Common myeloid progenitor, CD34-positive (primary cell): ENCODE measurements at regions not wholly inside any gene's neighbourhood (a gene's known extent, or its start where the extent isn't known, plus 50 kb on each side); places are given as distances from the start of the nearest gene placed in this dataset.
"Not testable (repeated sequence)": the region's sequence is repeated elsewhere in the genome, so short reads cannot be mapped to it uniquely, and the experiment has no call there.

Experiments used
- CTCF ChIA-PET: fragments of 350-600 bp; sonication (Branson Sonifier 250); formaldehyde crosslinking; loops from one replicate; lab custom pipeline; 2021; ENCODE audit warnings: antibody characterized with exemption; lab: Charles Lee
- POLR2A ChIA-PET: fragments of 350-600 bp; sonication (Branson Sonifier 250); formaldehyde crosslinking; loops from one replicate; lab custom pipeline; 2021; ENCODE audit warnings: antibody characterized with exemption; lab: Charles Lee
- DNase-seq, 3 donors: peaks; one replicate each; pipeline versions ENCODE4 v3.0.0 to v3.0.0-alpha.2; 2013
- H3K27ac ChIP-seq, 2 experiments: 1 replicate in 1 of 2; 2 replicates in 1 of 2; pipeline ENCODE4 v1.7.0; 2013; ENCODE audit warnings: inconsistent platforms in 2 of 2, low read length in 2 of 2, mild to moderate bottlenecking in 2 of 2, low read depth in 1 of 2, moderate library complexity in 1 of 2; ENCODE audit not compliant: severe bottlenecking in 2 of 2, insufficient read depth in 1 of 2, poor library complexity in 1 of 2
- H3K27me3 ChIP-seq, 5 experiments: replicated peaks in 2 of 5; 1 replicate in 3 of 5; 2 replicates in 2 of 5; pipeline versions ENCODE4 v1.6.1 to v1.7.0; 2013; ENCODE audit warnings: low read length in 4 of 5, mild to moderate bottlenecking in 2 of 5, moderate library complexity in 2 of 5, inconsistent platforms in 1 of 5; ENCODE audit not compliant: insufficient read depth in 5 of 5, control insufficient read depth in 4 of 5
- H3K36me3 ChIP-seq, 4 experiments: 1 replicate in 2 of 4; 2 replicates in 2 of 4; pipeline versions ENCODE4 v1.6.1 to v1.7.0; 2013; ENCODE audit warnings: low read length in 3 of 4, control low read depth in 1 of 4, mild to moderate bottlenecking in 1 of 4; ENCODE audit not compliant: control insufficient read depth in 4 of 4, insufficient read depth in 4 of 4
- H3K4me1 ChIP-seq, 4 experiments: 1 replicate in 3 of 4; 2 replicates in 1 of 4; pipeline versions ENCODE4 v1.6.1 to v1.7.1; 2013; ENCODE audit warnings: low read length in 3 of 4, mild to moderate bottlenecking in 3 of 4, control low read depth in 1 of 4, inconsistent platforms in 1 of 4, moderate library complexity in 1 of 4; ENCODE audit not compliant: control insufficient read depth in 4 of 4, insufficient read depth in 4 of 4; ENCODE audit errors: control extremely low read depth in 1 of 4
- H3K4me3 ChIP-seq, 7 experiments: 1 replicate in 4 of 7; 2 replicates in 3 of 7; pipeline versions ENCODE4 v1.5.1 to v1.7.0; 2013; ENCODE audit warnings: mild to moderate bottlenecking in 7 of 7, low read length in 6 of 7, moderate library complexity in 6 of 7, inconsistent platforms in 2 of 7, low read depth in 2 of 7, control low read depth in 1 of 7; ENCODE audit not compliant: insufficient read depth in 4 of 7, control insufficient read depth in 1 of 7; ENCODE audit errors: extremely low read depth in 1 of 7
- H3K9me3 ChIP-seq, 5 experiments: 1 replicate in 4 of 5; 2 replicates in 1 of 5; pipeline versions ENCODE4 v1.6.1 to v1.7.1; 2013; ENCODE audit warnings: low read length in 4 of 5, mild to moderate bottlenecking in 2 of 5, inconsistent platforms in 1 of 5, low read depth in 1 of 5, moderate library complexity in 1 of 5; ENCODE audit not compliant: control insufficient read depth in 4 of 5, insufficient read depth in 2 of 5; ENCODE audit errors: control extremely low read depth in 1 of 5
- WGBS: methylation state at CpG from one replicate; pipeline ENCODE4 v1.1.5; 2013; ENCODE audit not compliant: insufficient coverage; 5-methylcytosine and 5-hydroxymethylcytosine counted together

DNA sequence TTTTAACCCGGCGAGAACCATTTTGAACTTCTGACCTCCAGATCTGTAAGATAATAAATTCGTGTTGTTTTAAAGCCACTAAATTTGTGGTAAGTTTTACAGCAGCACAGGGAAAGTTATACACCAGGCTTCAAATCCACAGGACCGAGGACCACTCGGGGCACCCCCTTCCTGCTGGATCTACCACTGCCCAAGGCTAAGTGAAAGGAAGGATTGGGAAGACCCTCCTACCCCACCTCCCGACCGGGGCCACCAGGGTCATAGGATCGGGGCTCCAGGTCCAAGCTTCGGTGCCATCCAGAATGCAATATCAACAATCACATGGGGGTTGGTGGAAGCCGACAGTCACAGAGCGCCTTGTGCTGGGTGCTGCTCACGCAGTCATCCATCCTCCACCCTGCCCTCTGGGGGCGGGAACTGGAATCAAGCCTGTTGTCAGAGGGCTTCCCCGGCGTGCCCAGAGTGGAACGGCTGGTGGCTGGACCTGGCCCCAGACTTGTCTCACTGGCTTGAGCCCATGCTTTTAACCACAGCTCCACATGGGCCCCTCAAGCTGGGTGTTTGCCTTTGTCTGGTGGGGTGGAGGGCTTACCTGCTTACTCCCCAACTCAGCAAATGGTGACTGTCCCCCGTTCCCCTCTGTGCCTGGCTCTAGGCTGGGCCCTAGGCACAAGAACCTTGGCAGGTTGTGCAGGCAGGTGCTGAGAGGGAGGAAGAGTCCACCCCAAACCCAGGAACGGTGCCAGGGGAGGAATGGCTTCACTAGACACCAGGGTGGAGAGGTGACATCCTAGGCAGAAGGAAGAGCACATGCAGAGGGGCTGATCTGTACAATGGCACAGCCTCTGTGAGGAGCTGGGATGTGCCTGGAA is 180.3 kb upstream of the RTL1 start:
- DNase-seq, result no peak
- over 99% methylated on average over 13 of the region's 18 CpGs for WGBS
- POLR2A ChIA-PET, result no interaction called here
- Histone ChIP-seq H3K4me3 (no peak overlapping the region), H3K27ac (no peak overlapping the region), H3K9me3 (no peaks in the 10 kb centered on the region), H3K27me3 (no peaks in the 10 kb centered on the region), H3K36me3 (no peaks in the 10 kb centered on the region), H3K4me1 (no peaks in the 10 kb centered on the region)
- CTCF ChIA-PET, result no interaction called here

DNA sequence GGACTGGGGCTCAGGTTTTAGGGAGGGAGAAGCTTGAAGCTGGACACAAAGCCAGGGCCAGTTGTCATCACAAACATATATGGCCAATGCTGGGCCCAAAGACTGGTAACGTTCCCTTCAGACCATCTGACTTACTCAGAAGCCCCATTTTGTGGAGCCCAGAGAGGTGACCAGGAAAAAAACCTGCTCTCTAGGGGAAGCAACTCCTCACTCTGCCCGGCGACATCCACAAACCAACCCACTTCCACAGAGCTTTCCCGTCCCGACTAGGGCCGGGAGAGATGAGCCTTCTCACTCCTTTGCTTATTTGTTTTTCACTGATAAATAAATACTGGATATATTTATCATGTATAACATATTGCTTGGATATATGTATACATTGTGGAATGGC is 180.9 kb upstream of the RTL1 start:
- no peaks in the 10 kb centered on the region for H3K9me3 ChIP-seq
- no peaks in the 10 kb centered on the region for H3K27me3 ChIP-seq
- 100% methylated on average over 1 of the region's 6 CpGs for WGBS
- no peak overlapping the region for H3K27ac ChIP-seq
- no peak overlapping the region for H3K4me3 ChIP-seq
- ChIA-PET CTCF (no interaction called here), POLR2A (no interaction called here)
- no peaks in the 10 kb centered on the region for H3K36me3 ChIP-seq
- no peaks in the 10 kb centered on the region for H3K4me1 ChIP-seq
- no peak for DNase-seq

DNA sequence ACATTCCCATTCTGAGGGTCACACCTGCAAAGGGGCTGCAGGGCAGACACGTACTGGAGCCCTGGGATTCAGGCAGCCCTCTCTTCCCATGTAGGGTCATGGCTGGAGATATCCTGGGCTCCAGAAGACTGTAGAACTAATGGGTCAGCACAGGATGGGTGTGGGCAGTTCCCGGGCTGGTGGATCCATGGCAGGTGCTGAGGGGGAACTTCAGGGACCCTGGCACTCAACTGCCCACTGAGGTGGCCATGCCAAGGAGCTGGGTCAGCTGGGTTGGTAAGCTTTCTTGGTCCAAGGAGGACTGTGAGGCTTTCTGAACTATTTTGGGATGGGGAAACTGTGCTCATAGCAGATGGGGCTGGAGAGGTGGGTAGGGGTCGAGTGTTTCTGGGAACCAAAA is 183.4 kb upstream of the RTL1 start:
- Histone ChIP-seq H3K4me3 (no peak overlapping the region), H3K27me3 (no peaks in the 10 kb centered on the region), H3K9me3 (no peaks in the 10 kb centered on the region), H3K36me3 (no peaks in the 10 kb centered on the region), H3K4me1 (peaks cover 0 to 3% (median 1%) of the 10 kb centered on the region in 4 experiments), H3K27ac (no peak overlapping the region)
- DNase-seq, result no peak
- POLR2A ChIA-PET, result no interaction called here
- CTCF ChIA-PET, result no interaction called here
- 94% methylated on average over 3 of the region's 3 CpGs for WGBS

DNA sequence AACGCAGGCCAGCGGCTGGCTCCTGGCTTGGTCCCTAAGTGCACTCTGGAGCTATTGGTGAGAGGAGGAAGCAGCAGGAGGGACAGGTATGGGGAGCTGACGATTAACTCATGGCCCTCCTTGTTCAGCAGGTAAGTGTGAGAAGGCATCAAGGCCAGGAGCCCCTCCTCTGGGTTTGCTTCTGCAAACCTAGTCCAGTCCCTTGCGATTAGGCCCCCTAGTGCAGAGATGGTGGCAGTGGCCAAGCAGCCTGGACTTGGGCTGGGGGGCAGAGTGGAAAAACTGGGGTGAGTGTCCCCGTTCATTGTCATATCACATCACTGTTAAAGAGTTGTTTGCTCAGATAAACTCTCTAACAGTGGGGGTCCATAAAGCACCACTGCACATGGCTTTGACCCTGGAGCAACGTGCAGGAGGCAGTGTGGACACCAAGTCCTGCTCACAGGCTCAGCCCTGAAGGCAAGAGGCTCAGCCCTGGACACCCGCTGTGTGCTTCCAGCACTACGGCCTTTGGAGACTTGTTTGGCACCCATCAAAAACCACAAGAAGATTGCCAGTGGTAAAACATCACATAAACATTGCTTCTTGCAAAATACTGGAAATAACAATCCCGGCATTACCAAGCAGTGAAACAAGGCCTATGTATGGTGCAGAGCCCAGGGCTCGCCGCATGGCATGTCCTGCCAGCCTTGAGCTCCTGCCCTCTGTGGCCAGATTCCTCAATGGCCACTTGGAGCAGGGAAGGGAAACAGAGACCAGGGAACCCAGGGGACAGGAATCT is 184.3 kb upstream of the RTL1 start:
- ChIA-PET POLR2A (no interaction called here), CTCF (no interaction called here)
- Histone ChIP-seq H3K4me1 (peaks cover 0 to 3% (median 1%) of the 10 kb centered on the region in 4 experiments), H3K36me3 (no peaks in the 10 kb centered on the region), H3K27ac (no peak overlapping the region), H3K9me3 (no peaks in the 10 kb centered on the region), H3K4me3 (no peak overlapping the region), H3K27me3 (no peaks in the 10 kb centered on the region)
- no peak for DNase-seq
- WGBS, result 95% methylated on average over 10 of the region's 11 CpGs

DNA sequence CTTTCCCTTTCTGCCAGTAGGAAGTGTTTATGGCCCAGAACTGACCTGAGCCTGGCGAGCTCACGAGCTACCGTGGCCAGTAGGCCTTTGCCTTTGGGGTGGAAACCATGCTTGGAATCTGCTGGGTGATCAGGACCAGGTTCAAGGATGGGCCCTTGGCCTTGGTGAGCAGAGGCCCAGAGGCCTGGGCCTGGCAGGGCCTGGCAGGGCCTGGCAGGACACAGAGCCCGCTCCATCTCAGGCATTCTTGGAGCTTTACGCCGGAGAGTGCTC is 184.8 kb upstream of the RTL1 start:
- Histone ChIP-seq H3K9me3 (no peaks in the 10 kb centered on the region), H3K27me3 (no peaks in the 10 kb centered on the region), H3K4me1 (peaks cover 0 to 3% (median 1%) of the 10 kb centered on the region in 4 experiments), H3K36me3 (no peaks in the 10 kb centered on the region), H3K4me3 (no peak overlapping the region), H3K27ac (no peak overlapping the region)
- ChIA-PET CTCF (no interaction called here), POLR2A (no interaction called here)
- WGBS, result 98% methylated on average over 6 of the region's 6 CpGs
- DNase-seq, result no peak

DNA sequence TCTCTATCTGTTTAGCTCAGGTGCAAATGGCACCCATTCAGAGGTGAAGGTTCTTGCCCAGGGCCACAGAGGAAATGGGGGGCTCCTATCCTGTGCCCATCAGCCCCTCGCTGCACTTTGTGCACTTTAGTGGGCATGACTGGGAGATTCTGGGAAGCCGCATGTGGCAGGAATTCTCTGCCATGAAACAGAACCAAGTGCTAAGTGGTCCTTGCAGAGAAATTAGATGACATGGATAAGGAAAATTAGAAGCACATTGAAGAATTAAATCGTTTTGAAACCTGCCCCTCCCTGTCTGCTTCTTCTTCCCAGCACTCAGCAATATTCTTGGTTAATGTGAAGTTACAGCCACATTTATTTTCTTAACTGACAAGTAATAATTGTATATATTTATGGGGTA is 185.2 kb upstream of the RTL1 start:
- no peak for DNase-seq
- Histone ChIP-seq H3K4me1 (peaks cover 0 to 3% (median 1%) of the 10 kb centered on the region in 4 experiments), H3K9me3 (no peaks in the 10 kb centered on the region), H3K27me3 (no peaks in the 10 kb centered on the region), H3K27ac (no peak overlapping the region), H3K36me3 (no peaks in the 10 kb centered on the region), H3K4me3 (no peak overlapping the region)
- WGBS, result no CpG with 5 or more reads among the region's 3 CpGs
- ChIA-PET POLR2A (no interaction called here), CTCF (no interaction called here)

DNA sequence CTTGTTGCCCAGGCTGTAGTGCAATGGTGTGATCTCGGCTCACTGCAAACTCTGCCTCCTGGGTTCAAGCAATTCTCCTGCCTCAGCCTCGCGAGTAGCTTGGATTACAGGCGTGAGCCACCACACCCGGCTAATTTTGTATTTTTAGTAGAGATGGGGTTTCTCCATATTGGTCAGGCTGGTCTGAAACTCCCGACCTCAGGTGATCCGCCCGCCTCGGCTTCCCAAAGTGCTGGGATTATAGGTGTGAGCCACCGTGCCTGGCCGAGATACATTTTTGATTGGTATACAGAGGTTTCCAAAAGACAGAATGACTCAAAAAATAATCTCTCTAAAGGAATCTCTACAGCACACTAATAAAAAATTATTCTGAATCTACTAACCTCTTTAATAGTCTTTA is 187.0 kb upstream of the RTL1 start:
- H3K36me3 ChIP-seq, H3K9me3 ChIP-seq, POLR2A ChIA-PET, H3K4me3 ChIP-seq, H3K4me1 ChIP-seq, DNase-seq, H3K27ac ChIP-seq, H3K27me3 ChIP-seq, CTCF ChIA-PET: not testable (repeated sequence)
- WGBS, result 100% methylated on average over 3 of the region's 11 CpGs
